Stimulated activated naive CD4-positive, alpha-beta T cell treated with Interleukin-2 at 50 U/mL for 16 hours (primary cell): ENCODE measurements at regions not wholly inside any gene's neighbourhood (a gene's known extent, or its start where the extent isn't known, plus 50 kb on each side); places are given as distances from the start of the nearest gene placed in this dataset.

Experiments
- DNase-seq: peaks from one replicate; lab custom pipeline; 2025; lab: John Stamatoyannopoulos, UW

DNA sequence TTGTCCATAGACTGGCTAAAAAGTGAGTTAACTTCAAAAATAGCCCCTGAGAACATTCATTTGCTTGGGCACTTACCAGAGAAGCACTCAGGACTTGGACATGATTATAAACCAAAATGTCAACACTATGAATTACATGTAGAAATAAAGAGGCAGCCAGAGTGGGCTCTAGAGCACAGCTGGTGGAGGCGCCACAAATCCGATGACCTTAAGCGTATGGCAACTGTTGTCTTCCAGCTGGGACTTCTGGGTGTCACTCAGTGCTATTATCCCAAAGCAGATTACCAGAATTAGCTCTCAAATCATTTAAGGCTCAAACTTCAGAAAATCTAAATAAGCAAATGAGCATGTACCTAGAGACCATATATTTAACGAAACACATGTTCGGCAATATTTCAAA is 1255.5 kb upstream of the SLC10A2 start:
- no peak for DNase-seq

DNA sequence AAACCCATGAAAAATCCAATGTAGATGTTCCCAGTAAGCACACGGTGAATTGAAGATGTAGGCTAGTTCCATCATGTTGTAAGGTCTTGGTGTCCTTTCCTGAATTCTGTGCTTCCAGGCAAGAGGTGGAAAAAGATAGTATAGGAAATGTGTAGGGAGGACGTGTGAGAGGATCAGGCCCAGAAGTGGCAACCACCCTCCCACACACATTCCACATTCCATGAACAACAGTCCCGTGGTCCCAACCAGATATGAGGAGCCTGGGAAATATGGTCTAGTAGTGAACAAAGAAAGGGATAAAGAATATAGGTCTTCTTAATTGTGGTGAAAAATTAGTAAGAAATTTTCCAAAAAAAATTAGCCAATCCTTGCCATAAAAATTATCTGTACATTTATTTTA is 1254.2 kb upstream of the SLC10A2 start:
- no peak for DNase-seq

DNA sequence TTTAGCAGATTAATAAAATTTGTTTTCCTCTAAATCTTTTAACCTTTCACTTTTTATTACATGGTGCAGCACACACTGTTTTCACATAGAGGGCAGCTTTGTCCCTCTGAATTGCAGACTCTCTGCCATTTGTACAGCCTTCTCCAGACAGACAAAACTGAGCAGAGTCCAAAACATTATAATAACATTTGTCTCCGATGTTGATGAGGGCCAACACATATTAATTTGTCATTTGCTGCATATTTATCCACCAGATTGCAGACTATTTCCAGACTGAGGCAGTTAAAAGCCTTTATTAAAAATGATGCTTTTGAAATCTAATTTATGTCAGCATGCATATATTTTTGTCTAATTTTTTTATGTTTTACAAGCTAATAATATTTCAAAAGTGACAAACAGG is 1251.9 kb upstream of the SLC10A2 start:
- DNase-seq = no peak

DNA sequence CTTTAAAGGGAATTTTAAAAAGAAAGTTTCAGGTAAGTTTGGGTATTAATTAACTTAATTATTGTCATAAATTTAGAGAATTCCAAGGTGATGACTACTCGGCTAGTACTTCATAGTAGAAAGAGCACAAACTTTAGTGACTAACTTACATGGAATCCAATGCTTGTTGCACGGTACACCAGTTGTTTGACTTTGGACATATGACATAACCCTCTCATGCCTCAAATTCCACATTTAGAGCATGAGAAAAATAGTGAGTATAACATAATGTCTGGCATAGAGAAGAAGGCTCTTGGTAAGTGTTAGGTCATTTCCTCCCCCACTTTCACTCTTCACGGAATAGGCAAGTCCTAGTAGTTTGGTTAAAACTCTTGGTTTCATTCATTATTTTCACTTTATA is 1249.4 kb upstream of the SLC10A2 start:
- no peak for DNase-seq

DNA sequence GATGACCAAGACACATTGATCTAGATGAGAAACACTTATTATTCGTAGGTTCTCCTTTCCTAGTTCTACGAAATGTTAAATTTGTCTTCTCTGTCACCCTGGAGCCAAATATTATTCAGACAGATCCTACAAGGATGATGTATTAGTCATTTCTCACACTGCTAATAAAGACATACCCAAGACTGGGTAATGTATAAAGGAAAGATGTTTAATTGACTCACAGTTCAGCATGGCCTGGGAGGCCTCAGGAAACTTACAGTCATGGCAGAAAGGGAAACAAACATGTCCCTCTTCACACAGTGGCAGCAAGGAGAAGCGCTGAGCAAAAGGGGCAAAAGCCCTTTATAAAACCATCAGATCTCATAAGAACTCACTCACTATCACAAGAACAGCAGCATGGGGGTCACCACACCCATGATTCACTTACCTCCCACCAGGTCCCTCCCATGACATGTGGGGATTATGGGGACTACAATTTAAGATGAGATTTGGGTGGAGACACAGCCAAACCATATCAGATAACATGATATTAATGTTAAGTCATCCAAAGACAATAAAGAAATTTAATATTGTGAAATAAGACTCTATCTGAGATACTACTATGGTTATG is 1248.8 kb upstream of the SLC10A2 start:
- no peak for DNase-seq

DNA sequence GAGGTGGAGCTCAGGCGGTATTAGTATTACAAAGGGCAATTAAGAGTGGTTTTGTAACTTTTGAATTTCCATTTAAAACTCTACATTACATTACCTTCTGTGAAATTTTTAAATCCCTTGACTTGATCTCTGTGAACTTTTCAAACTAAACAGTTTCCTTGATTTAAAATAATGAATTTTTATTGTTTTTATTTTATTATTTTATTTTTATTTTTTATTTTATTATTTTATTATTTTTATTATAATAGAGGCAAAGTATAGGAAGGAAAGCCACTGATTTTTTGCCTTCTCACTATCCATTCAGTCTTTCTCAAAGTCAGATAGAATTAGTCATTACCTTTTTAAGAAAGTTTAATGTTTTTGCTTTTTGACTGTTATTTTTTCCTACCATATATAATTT is 1248.1 kb upstream of the SLC10A2 start:
- DNase-seq = no peak

DNA sequence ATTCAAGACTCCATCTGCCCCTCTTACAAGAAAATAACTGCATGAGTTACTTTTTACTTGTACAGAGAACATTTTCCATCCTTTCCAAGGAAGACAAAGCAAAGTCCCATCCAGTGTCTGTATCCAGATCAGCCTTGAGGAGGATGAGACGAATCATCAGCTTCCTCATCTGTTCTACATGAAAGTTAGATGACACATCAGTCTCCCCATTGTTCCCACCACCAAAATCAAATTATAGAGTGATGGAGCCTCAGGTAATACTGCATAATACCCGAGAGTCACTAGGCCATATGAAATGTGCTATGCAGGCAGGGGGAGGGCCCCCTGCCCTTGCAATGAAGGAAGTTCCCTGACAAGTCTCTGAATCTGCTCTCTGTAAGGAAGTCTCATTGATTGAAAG is 1244.6 kb upstream of the SLC10A2 start:
- DNase-seq = no peak

DNA sequence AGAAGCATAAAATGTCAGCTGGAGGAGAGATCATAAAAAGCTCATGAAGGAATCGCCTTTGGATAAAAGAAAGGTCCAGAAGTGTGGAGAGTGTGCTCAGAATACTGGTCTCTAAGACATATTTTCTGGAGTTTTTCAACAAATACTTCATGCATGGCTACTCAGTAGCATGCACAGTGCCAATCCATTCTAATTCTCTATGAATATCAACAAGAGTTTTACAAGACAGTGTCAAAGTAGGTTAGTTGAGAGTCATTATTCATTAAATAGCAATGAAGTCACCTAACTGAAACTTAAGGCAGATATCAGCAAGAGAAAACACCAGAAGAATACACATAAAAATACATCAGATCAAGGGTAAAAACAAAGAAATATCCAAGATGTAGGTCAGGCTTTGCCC is 1243.2 kb upstream of the SLC10A2 start:
- no peak for DNase-seq

DNA sequence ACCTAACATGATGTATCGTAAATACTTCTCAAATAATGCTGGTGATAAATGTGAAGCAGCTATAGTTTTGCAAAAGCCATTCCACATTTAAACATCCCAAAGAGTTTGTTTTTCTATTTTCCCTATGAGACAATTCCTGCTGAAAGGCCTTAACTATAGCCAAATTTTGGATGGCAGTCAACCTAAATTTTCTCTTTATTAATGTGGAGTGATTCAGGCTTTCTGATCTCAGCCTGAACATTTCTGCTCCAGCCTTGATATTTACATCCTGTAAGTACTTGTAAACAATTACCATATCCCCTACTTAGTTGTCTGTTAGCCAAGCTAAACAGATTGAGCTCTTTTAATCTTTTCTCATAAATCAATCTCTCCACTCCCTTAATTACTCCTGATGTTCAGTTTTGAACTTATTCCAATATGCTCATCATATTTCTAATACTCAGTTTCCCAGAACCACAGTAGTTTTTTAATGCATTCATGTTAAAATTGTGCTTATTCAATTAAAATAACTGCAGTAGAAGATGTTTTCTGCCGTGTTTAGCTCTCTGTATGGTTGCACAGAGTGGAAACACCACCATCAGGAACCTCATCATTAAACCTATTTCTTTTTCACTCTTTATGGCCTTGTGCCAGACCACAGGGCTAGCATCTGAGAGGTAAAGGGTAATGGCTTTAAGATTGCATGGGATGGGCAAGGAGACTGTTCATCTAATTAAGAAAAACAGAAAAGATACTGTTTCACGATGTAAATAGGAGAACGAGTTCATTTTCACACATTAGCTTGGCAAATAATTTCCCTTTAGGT is 1235.2 kb upstream of the SLC10A2 start:
- DNase-seq = no peak

DNA sequence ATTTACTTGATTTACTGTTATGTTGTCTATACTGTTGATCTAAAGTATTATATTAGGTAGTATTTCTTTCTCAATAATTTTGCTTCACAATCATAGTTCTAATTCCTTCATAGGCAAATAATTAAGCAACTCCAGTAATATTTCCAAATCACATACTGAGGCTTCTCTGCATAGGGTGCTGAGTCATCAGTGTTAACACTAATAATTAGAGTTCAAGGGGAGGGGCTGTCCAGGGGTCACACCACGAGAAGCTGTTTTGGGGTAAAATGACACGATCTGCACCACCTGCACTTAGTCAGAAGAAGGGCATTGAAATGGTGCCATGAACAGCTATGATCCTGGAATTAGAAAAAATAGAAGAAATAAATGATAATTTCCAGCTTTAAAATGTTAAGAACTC is 1230.9 kb upstream of the SLC10A2 start:
- no peak for DNase-seq

DNA sequence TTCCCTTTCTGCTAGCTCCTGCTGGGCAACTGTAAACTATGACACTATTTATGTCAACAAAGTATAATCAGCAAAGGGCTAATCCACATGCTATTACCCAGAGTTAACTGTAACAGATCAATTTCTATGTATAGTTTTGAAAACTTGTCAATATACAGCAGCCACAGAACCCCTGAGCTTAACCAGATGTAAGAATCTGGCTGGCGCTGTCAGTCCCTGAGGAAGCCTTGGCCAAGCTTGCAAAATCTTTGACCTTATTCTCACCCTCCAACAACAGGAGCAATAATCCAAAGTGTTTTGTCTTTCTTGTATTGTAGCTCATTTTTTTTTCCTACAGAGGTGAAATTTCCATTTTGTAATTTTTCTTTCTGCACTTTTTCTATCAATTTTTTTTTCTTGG is 1230.1 kb upstream of the SLC10A2 start:
- no peak for DNase-seq

DNA sequence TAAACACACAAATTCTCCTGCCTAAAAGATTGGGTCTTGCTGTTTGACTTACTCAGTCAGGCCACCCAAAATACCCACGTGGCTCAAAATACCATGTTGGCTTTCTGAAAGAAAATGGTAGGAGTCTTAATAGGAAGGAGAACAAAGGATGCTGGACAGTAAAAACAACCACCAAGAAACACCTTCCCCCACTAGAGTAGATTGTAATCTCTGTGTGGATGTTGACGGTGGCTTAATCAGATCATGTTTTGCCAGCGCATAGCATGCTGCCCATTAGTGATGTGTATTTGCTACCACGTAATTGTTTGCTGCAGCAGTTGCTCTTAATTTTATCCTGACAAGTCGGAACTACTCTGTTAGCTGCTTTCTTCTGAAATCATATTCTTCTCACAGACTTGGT is 1229.3 kb upstream of the SLC10A2 start:
- no peak for DNase-seq

DNA sequence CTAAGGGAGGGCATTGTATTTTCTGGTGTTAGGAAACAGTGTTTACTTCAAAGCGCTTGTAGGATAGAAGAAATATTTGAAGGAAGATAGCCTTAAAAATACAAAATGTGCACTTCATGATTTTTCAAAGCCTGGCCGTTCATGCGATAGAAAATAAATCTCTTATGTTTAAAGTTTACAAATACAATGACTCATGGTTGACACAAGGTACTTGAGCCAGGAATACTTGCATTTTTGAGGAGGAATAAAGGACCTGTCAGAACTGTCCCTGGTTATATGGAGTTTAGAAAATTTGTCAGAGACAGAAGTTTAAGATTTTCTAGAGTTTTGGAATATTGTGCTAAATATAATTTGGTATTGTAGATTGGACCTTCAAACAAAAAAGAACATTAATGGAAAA is 1223.2 kb upstream of the SLC10A2 start:
- DNase-seq = no peak

DNA sequence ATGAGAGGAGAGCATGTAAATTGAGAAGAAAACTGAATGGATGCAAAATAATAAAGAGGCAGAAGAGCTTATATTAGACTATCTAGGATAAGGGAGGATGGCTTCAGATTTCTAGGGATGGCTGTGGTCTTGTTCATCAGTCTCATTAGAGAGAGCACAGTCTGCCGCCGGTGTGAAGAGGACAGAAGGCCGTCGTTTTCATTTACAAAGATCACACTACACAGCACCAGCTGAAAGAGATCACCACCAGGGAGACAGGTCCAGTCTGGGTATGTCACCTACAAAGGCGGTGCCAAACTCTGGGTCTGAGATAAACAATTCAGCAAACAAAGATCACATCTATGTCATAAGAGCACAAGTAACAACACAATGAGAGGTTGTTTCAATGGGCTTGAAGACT is 1222.3 kb upstream of the SLC10A2 start:
- no peak for DNase-seq

DNA sequence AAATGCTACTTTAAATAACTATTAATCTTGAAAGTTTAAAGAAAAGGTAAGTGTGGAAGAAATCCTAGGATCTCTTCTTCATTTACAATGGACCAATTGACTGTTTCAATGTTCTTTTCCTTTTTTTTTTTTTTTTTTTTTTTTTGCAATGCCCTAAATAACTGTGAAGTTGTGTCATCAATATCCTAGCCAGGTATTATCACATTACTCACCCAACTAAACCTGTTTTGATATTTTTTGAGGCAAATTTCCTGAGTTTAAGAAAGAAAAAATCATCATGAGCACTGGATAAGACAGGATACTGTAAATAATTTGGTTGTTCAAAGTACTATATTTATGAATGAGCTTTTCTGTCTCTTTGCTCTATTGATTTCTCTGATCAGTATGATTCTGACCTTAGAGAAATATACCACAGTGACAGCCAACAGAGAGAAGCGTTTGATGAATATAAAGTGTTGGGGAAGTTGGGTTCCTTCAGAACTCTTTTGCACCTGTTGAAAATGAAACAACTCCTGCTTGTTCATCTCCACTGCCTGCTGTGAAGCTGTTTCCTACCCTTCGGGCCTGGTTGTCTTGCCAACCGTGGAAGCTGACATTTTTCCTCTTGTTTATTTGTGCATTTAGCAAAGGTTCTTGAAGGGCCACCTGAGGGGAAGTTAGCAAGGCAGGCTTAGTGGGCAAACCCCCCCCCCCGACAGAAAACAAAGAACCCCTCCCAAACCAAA is 1220.5 kb upstream of the SLC10A2 start:
- no peak for DNase-seq

DNA sequence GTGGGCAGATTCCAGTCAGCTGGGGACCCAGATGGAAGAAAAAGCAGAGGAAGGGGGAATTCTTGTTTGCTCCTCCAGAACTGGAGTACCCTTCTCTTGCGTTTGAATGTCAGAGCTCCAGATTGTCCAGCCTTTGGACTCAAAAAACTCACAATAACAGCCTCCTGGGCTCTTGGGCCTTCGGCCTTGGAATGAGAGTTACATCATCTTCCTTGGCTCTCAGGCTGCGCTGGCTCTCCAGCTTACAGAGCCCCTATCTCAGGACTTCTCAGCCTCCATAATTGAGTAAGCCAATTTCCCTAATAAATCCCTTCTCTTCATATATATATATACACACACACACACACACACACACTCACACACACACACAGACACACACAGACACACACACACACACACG is 1215.7 kb upstream of the SLC10A2 start:
- no peak for DNase-seq

DNA sequence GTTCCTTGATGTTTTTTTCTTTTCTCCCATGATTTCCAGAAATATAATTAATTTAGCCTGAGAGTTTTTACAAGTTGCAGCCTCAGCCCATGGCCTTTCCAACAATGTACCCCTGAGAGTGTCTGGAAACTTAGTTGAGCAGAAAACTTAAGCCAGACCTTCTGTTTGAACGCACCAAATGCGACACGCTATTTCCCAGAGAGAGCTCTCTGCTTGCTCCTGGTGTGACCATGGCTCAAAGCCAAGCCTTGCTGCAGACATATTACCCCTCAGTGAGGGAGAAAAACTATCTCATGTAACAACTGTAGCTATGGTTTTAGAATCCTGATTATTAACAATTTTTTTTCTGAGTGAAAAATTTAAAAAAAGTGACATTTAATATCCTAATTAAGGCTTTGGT is 1204.5 kb upstream of the SLC10A2 start:
- no peak for DNase-seq

DNA sequence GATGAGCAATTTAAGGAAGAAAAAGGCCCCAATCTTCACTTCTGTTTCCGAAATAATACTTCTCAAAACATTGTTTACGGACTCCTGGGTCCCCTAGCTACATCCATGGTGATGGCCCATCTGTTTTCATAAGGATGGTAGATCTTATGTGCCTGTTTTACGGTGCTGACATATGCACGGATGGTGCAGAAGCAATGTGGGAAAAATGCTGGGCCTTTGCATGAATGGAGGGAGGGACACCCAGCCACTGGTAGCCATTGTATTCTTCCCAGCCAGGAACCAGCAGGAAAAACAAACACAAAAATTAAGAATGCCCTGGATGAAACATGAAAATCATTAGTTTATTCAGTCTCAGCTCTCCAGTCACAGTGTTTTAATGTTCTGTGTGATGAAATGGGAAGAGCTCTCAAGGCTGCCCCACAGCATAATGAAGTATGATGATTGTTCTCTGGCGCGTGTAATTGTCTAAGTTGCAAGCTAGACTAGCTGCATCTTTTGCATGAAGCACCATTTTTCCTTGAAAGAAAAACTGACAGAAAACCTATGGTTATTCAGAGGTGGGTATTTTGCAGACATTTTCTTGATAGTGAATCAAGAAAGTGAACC is 1201.1 kb upstream of the SLC10A2 start:
- no peak for DNase-seq

DNA sequence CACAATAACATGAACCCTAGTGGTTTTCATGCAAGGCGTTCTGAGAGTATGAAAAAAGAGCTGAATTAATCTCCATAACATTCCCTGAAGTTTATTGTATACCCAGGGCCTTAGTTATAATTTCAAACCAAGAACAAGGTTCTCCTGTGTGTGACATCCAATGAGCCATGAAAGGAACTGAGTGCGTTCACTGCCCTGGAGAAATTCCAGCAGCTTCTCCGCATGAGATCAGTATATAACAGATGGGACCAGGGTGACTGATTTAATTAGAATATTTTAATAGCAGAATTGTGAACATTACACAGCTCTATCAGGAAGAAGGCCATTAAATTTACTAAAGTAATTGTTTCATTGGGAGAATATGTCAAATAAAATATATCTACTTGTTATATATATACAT is 1190.5 kb upstream of the SLC10A2 start:
- DNase-seq = no peak

DNA sequence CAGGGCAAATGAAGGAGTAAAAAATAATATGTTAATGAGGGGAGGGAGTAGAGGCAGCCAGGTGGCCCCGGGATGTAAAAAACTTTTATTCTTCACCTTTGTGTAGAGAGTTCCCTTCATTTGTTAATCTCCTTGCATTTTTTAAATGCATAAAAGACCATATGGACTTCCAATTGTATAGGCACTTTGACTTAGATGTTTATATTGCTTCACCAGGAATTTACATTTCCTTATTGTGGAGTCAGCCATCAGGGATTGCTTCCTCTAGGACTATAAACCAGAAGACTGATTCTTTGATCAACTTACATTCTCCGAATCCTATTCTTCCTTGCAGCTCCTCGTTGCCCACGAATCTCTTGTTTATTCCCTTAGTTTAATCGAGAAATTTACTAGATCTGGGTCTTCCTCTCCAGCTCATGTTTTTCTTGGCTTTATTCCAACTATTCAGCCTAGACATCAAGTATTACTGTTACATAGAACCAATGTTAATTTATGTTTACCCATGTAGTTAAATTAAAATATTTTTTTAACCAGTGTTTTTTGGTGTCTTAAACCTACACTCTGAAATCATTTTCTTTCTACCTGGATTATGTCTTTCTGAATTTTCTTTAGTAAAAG is 1187.0 kb upstream of the SLC10A2 start:
- DNase-seq = no peak

DNA sequence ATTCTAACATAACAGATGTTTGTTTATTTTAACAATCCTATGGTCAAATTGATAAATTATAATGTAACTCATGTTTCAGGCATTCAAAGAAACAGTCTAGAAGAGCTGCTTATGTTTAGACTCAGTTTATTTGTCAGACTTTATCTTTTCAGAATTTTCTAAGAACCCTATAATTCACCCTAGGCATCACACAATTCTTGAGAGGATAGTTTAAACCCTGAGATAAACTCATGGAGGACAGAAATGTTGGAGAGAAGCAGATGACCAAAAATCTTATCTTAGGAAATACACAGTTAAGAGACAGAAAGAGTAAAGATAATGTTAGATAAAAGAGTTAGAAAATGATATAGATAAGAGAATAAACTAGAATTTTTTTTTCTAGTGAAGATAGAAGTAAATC is 1185.7 kb upstream of the SLC10A2 start:
- DNase-seq = no peak

DNA sequence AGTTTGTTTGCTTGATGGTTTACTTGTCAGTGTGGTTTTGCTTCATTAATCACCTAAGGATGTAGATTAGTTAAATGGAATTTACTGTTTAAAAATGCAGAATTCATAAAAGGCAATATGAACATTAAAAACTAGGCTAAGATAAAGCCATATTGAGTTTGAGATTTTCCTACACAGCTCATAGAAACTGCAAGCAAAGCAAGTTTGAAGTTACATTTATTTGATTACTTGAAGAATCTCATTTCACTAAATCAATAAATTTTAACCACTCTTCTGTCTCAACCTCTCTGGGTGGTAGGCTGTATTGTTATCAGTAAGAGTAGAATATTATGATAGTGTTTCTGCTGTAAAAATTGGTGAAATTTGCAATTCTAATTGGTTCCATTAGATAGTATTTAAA is 1180.7 kb upstream of the SLC10A2 start:
- no peak for DNase-seq
